ENCODE measurements at regions not wholly inside any gene's neighbourhood (a gene's known extent, or its start where the extent isn't known, plus 50 kb on each side); places are given as distances from the start of the nearest gene placed in this dataset.
A peak's percentile ranks its signal among the peaks of the same experiment; 100 is the strongest.

GRCh38 chr16:51442141-51442870 lies 291.2 kb upstream of the SALL1 start:
- DNase-seq (ENCODE audit: low spot score): no peak
- no peak overlapping the region for H3K4me3 ChIP-seq (replicated peaks in 1 of 3; ENCODE audit: insufficient read depth in 1 of 3, low read depth in 2 of 3, low read length in 3 of 3)
- peaks cover 0 to 12% of the 10 kb centered on the region in 2 experiments; a peak in 3 of 5 replicates for H3K27me3 ChIP-seq (ENCODE audit: control insufficient read depth in 1 of 2, insufficient read depth in 2 of 2, low read length in 2 of 2)
- in situ Hi-C loops (cut with HindIII; ENCODE audit: extremely low pct_ligation_motif_present, low pct_unique_long_range_greater_than_20kb): no loop called here
- H3K36me3 ChIP-seq (replicated peaks in 1 of 2; ENCODE audit: control insufficient read depth in 1 of 2, insufficient read depth in 2 of 2, low read length in 2 of 2): no peaks in the 10 kb centered on the region
- no peaks in the 10 kb centered on the region for H3K9me3 ChIP-seq (ENCODE audit: low read length)
- no peaks in the 10 kb centered on the region for H3K4me1 ChIP-seq (ENCODE audit: insufficient read depth, low read length)
- TF ChIP-seq MNT (IDR thresholded peaks at IDR 0.05) (peak; percentile 71), POGK (CRISPR knock-in tag; conservative IDR thresholded peaks at IDR 0.05) (no peak)
- intact Hi-C loops (cut with micrococcal nuclease; ENCODE audit: unreplicated experiment): no loop called here
- H3K27ac ChIP-seq (ENCODE audit: extremely low read length, insufficient read depth, low read length): no peak overlapping the region
- BruUV-seq (replicated peaks): no TSS peak
- no peak for ATAC-seq
- 33% methylated on average over 8 of the region's 8 CpGs for WGBS (ENCODE audit: low lambda C conversion rate)
- H3K79me2 ChIP-seq (ENCODE audit: insufficient read depth, low read length): no peaks in the 10 kb centered on the region
- H2AFZ ChIP-seq (ENCODE audit: low read length): no peak overlapping the region
- ChIA-PET POLR2A (no interaction called here), CTCF (ENCODE audit: low intra/inter-chr PET ratio, low total read pairs) (no interaction called here)
- FAIRE-seq: no peak
- H4K20me1 ChIP-seq (ENCODE audit: insufficient read depth, low read length): no peaks in the 10 kb centered on the region
- H3K4me2 ChIP-seq (ENCODE audit: low read depth, low read length): no peak overlapping the region
- H3K9ac ChIP-seq (ENCODE audit: insufficient read depth, low read depth, low read length): no peak overlapping the region
